Parathyroid adenoma (tissue), 2 donors: ENCODE measurements at regions not wholly inside any gene's neighbourhood (a gene's known extent, or its start where the extent isn't known, plus 50 kb on each side); places are given as distances from the start of the nearest gene placed in this dataset.

Source experiments
- H2AFZ ChIP-seq: fragments of 300-600 bp; sonication (generic); one replicate; pipeline ENCODE4 v1.7.0; 2017; ENCODE audit warnings: antibody characterized with exemption, mild to moderate bottlenecking
- H3K27ac ChIP-seq: fragments of 300-600 bp; sonication (generic); one replicate; pipeline ENCODE4 v1.7.0; 2017
- H3K27me3 ChIP-seq: fragments of 300-600 bp; sonication (generic); one replicate; pipeline ENCODE4 v1.7.0; 2017; ENCODE audit warnings: low read length; ENCODE audit not compliant: control insufficient read depth, insufficient read depth
- H3K36me3 ChIP-seq: fragments of 300-600 bp; sonication (generic); one replicate; pipeline ENCODE4 v1.7.0; 2017; ENCODE audit warnings: low read length; ENCODE audit not compliant: control insufficient read depth, insufficient read depth
- H3K4me1 ChIP-seq: fragments of 300-600 bp; sonication (generic); one replicate; pipeline ENCODE4 v1.7.0; 2017; ENCODE audit warnings: control low read depth
- H3K4me2 ChIP-seq: fragments of 300-600 bp; sonication (generic); one replicate; pipeline ENCODE4 v1.7.0; 2017; ENCODE audit warnings: low read length
- H3K4me3 ChIP-seq: fragments of 300-600 bp; sonication (generic); one replicate; pipeline ENCODE4 v1.7.0; 2017; ENCODE audit warnings: low read depth, low read length
- H3K79me2 ChIP-seq: fragments of 300-600 bp; sonication (generic); one replicate; pipeline ENCODE4 v1.7.0; 2017; ENCODE audit warnings: control low read depth
- H3K9ac ChIP-seq: fragments of 300-600 bp; sonication (generic); one replicate; pipeline ENCODE4 v1.7.0; 2017; ENCODE audit warnings: mild to moderate bottlenecking
- H3K9me3 ChIP-seq: fragments of 300-600 bp; sonication (generic); one replicate; pipeline ENCODE4 v1.7.0; 2017; ENCODE audit warnings: low read length; ENCODE audit not compliant: control insufficient read depth
- CTCF ChIP-seq: fragments of 300-600 bp; sonication (generic); IDR thresholded peaks from one replicate; pipeline ENCODE4 v1.7.0; 2017; ENCODE audit warnings: antibody characterized with exemption, mild to moderate bottlenecking
- donor health status: primary hyperparathyroidism.

- Histone ChIP-seq H3K79me2 (no peaks in the 10 kb centered on the region), H3K9me3 (no peaks in the 10 kb centered on the region), H2AFZ (no peak overlapping the region), H3K4me3 (no peak overlapping the region), H3K36me3 (no peaks in the 10 kb centered on the region), H3K4me1 (no peaks in the 10 kb centered on the region), H3K27me3 (no peaks in the 10 kb centered on the region), H3K4me2 (no peak overlapping the region), H3K9ac (no peak overlapping the region), H3K27ac (no peak overlapping the region)
- no peak for TF ChIP-seq CTCF
Observed at GRCh38 chrX:38940547-38940946, 139.3 kb downstream of the MID1IP1 start.

- Histone ChIP-seq H3K27me3 (no peaks in the 10 kb centered on the region), H3K4me1 (no peaks in the 10 kb centered on the region), H3K4me2 (no peak overlapping the region), H3K79me2 (no peaks in the 10 kb centered on the region), H2AFZ (no peak overlapping the region), H3K27ac (no peak overlapping the region), H3K4me3 (no peak overlapping the region), H3K9me3 (no peaks in the 10 kb centered on the region), H3K36me3 (no peaks in the 10 kb centered on the region), H3K9ac (no peak overlapping the region)
- no peak for TF ChIP-seq CTCF
Observed at GRCh38 chrX:38941675-38942074, 140.4 kb downstream of the MID1IP1 start.

- Histone ChIP-seq H3K4me3 (no peak overlapping the region), H3K79me2 (no peaks in the 10 kb centered on the region), H2AFZ (no peak overlapping the region), H3K4me1 (no peaks in the 10 kb centered on the region), H3K9ac (no peak overlapping the region), H3K27me3 (no peaks in the 10 kb centered on the region), H3K4me2 (no peak overlapping the region), H3K9me3 (no peaks in the 10 kb centered on the region), H3K36me3 (no peaks in the 10 kb centered on the region), H3K27ac (no peak overlapping the region)
- TF ChIP-seq CTCF = no peak
Observed at GRCh38 chrX:38943120-38943519, 141.9 kb downstream of the MID1IP1 start.

- Histone ChIP-seq H3K9me3 (no peaks in the 10 kb centered on the region), H3K9ac (no peak overlapping the region), H3K4me3 (no peak overlapping the region), H3K27me3 (no peaks in the 10 kb centered on the region), H3K36me3 (no peaks in the 10 kb centered on the region), H3K79me2 (no peaks in the 10 kb centered on the region), H2AFZ (no peak overlapping the region), H3K4me1 (no peaks in the 10 kb centered on the region), H3K27ac (no peak overlapping the region), H3K4me2 (no peak overlapping the region)
- no peak for TF ChIP-seq CTCF
Observed at GRCh38 chrX:38948046-38948445, 146.8 kb downstream of the MID1IP1 start.

- Histone ChIP-seq H3K79me2 (no peaks in the 10 kb centered on the region), H3K36me3 (no peaks in the 10 kb centered on the region), H3K27ac (no peak overlapping the region), H3K4me2 (no peak overlapping the region), H3K4me3 (no peak overlapping the region), H3K9ac (no peak overlapping the region), H3K9me3 (no peaks in the 10 kb centered on the region), H2AFZ (no peak overlapping the region), H3K4me1 (no peaks in the 10 kb centered on the region), H3K27me3 (no peaks in the 10 kb centered on the region)
- TF ChIP-seq CTCF = no peak
Observed at GRCh38 chrX:38954520-38954919, 153.3 kb downstream of the MID1IP1 start.
